IPS-18a (cell line): ENCODE measurements at regions not wholly inside any gene's neighbourhood (a gene's known extent, or its start where the extent isn't known, plus 50 kb on each side); places are given as distances from the start of the nearest gene placed in this dataset.
A peak's percentile ranks its signal among the peaks of the same experiment; 100 is the strongest.

Experiments used
- H3K27ac ChIP-seq: one replicate; pipeline ENCODE4 v1.5.1; 2013; ENCODE audit warnings: low read length
- H3K27me3 ChIP-seq: one replicate; pipeline ENCODE4 v1.6.1; 2013; ENCODE audit warnings: mild to moderate bottlenecking, low read length; ENCODE audit not compliant: control insufficient read depth, insufficient read depth
- H3K36me3 ChIP-seq: one replicate; pipeline ENCODE4 v1.6.1; 2013; ENCODE audit warnings: low read depth, low read length; ENCODE audit not compliant: control insufficient read depth
- H3K4me1 ChIP-seq: one replicate; pipeline ENCODE4 v1.6.1; 2013; ENCODE audit warnings: low read depth, low read length; ENCODE audit not compliant: control insufficient read depth
- H3K4me3 ChIP-seq: one replicate; pipeline ENCODE4 v1.5.1; 2013; ENCODE audit warnings: low read length
- H3K9ac ChIP-seq: one replicate; pipeline ENCODE4 v1.6.1; 2013; ENCODE audit warnings: mild to moderate bottlenecking, low read length, moderate library complexity
- H3K9me3 ChIP-seq: one replicate; pipeline ENCODE4 v1.6.1; 2013; ENCODE audit warnings: low read depth, low read length; ENCODE audit not compliant: control insufficient read depth

DNA sequence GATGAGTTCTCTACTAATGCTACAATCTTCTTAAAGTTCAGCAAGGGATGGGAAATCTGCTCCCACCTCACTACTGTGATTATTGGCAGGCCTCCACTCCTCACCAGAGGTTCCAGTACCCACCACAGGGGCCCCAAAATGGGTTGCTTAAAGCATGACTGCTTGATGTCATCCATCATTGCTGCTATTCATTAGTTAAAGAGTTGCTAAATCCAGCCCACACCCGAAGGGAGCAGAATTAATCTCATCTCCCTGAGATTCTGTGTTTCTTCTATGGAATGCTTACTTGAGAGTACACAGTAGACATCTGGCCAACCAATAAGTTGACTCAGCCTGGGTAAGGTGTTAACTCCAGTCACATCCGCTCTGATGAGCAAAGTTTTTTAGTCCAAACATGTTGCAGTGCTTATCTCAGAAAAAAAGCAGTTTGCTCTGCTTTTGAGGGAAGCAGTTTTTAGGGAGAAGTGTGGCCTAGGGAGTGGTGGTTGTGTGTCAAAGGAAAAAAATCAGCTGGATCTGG lies 690.2 kb upstream of the POU3F3 start:
- peaks cover 7% of the 10 kb centered on the region for H3K4me1 ChIP-seq
- no peak overlapping the region for H3K9ac ChIP-seq
- no peaks in the 10 kb centered on the region for H3K27me3 ChIP-seq
- no peaks in the 10 kb centered on the region for H3K9me3 ChIP-seq
- H3K36me3 ChIP-seq, result no peaks in the 10 kb centered on the region
- no peak overlapping the region for H3K4me3 ChIP-seq
- H3K27ac ChIP-seq, result no peak overlapping the region

DNA sequence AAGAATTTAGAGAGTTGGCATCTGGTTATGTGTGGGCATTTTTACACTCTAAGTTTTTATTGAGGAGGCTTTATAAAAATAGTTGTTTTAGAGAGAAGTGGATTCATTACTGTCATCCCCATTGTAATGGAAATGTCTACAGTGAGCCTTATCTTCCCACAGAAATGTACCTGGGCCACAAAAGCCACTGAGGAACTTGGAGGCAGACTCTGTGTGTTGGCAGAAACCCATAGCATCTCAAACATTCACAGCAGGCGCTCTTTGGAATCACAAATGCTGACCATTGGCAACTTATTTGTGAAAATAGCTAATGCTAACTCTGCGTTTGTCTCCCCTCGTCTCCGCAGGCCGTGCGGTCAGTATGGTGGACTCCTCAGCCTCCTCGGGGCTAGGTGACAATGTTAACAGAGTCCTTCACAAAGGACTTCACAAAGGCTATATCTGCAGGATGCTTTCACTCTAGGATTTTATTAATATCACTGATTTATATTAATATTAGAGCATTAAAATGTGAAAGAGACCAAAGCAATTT lies 689.1 kb upstream of the POU3F3 start:
- H3K27me3 ChIP-seq, result no peaks in the 10 kb centered on the region
- no peak overlapping the region for H3K27ac ChIP-seq
- H3K4me1 ChIP-seq, result peaks cover 7% of the 10 kb centered on the region
- H3K36me3 ChIP-seq, result no peaks in the 10 kb centered on the region
- H3K9me3 ChIP-seq, result no peaks in the 10 kb centered on the region
- H3K4me3 ChIP-seq, result no peak overlapping the region
- H3K9ac ChIP-seq, result no peak overlapping the region

- Histone ChIP-seq H3K27ac (no peak overlapping the region), H3K9me3 (no peaks in the 10 kb centered on the region), H3K9ac (no peak overlapping the region), H3K4me3 (no peak overlapping the region), H3K4me1 (no peaks in the 10 kb centered on the region), H3K27me3 (no peaks in the 10 kb centered on the region), H3K36me3 (no peaks in the 10 kb centered on the region)
Observed at GRCh38 chr2:104177179-104177578, 676.7 kb upstream of the POU3F3 start.

DNA sequence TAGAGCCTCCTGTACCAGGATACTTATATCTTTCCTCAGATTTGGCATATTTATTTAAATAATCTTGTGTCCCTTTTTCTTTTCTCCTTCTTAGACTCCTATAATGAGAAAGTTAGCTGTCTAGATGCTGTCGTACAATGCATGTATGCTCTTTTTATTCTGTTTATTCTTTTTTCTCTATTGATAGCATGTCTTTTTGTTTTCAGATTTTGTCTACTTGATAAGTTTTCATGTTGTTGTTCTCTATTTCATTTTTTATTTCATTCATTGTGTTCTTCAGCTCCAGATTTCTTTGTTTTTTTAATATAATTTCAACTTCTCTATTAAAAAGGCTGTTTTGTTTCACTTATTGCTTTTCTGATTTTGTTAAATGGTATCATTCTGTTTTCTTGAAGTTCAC lies 674.3 kb upstream of the POU3F3 start:
- no peaks in the 10 kb centered on the region for H3K9me3 ChIP-seq
- no peaks in the 10 kb centered on the region for H3K4me1 ChIP-seq
- no peak overlapping the region for H3K27ac ChIP-seq
- no peaks in the 10 kb centered on the region for H3K36me3 ChIP-seq
- no peak overlapping the region for H3K4me3 ChIP-seq
- H3K27me3 ChIP-seq, result no peaks in the 10 kb centered on the region
- H3K9ac ChIP-seq, result no peak overlapping the region

DNA sequence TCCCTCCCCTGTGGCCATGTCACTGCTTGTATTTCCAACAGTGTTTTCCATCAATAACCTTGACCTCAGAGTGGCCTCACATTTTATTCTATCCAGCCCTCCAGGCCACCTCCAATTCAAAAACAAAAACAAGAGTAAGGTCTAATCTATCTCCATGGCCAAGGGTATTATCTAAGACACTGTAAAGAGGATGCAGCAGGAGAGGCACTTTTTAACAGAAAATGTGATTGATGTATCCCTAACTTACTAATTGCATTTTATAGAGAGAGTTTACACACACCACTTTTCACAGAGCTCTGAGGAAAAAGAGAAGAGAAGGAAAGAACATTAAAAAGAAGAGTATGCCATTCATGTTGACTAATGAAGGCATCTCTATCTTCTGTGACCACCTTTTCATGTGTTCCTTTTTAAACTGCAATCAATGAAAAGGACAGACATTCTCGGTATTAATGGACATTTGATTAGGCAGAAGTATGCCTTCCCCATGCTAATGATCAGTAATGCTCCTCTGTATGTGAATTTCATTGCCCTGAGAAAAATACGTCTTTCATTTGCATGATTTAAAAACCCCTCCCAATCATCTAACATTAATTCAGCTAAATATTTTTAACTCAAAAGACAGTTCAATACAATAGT lies 653.3 kb upstream of the POU3F3 start:
- no peaks in the 10 kb centered on the region for H3K4me1 ChIP-seq
- no peaks in the 10 kb centered on the region for H3K27me3 ChIP-seq
- H3K9me3 ChIP-seq, result no peaks in the 10 kb centered on the region
- no peak overlapping the region for H3K27ac ChIP-seq
- no peak overlapping the region for H3K9ac ChIP-seq
- H3K36me3 ChIP-seq, result no peaks in the 10 kb centered on the region
- H3K4me3 ChIP-seq, result no peak overlapping the region

DNA sequence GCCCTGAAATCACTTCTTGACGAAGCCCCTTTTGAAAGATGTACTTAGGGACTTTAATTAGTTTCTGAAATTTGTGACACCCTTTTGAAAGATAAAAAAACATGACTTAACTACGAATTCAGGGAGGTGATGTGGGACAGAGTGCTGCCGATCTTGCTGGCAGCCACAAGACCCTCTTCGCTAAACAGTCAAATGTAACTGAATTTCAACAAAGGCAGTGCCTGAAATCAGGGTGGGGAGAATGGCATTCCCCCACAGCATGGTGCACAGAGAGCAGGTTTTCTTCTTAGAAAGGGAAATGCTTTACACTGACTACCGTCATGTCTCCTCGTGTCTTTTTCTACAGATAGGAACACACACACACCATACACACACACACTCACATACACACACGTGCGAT lies 640.2 kb upstream of the POU3F3 start:
- Histone ChIP-seq H3K4me3 (no peak overlapping the region), H3K9ac (no peak overlapping the region), H3K27ac (no peak overlapping the region)

GRCh38 chr2:104215269-104216161 lies 638.4 kb upstream of the POU3F3 start:
- no peak overlapping the region for H3K27ac ChIP-seq
- H3K4me1 ChIP-seq, result peaks cover 31% of the 10 kb centered on the region
- H3K27me3 ChIP-seq, result no peaks in the 10 kb centered on the region
- H3K9ac ChIP-seq, result no peak overlapping the region
- H3K36me3 ChIP-seq, result no peaks in the 10 kb centered on the region
- H3K4me3 ChIP-seq, result peak overlapping the region; percentile 57
- no peaks in the 10 kb centered on the region for H3K9me3 ChIP-seq

More for the DNA sequence above, 640.2 kb upstream of the POU3F3 start:
- no peaks in the 10 kb centered on the region for H3K9me3 ChIP-seq
- no peaks in the 10 kb centered on the region for H3K36me3 ChIP-seq
- peaks cover 31% of the 10 kb centered on the region for H3K4me1 ChIP-seq
- no peaks in the 10 kb centered on the region for H3K27me3 ChIP-seq

GRCh38 chr2:104233591-104233990 lies 620.3 kb upstream of the POU3F3 start:
- Histone ChIP-seq H3K27me3 (no peaks in the 10 kb centered on the region), H3K4me3 (no peak overlapping the region), H3K9ac (no peak overlapping the region), H3K9me3 (no peaks in the 10 kb centered on the region), H3K27ac (no peak overlapping the region), H3K4me1 (no peaks in the 10 kb centered on the region), H3K36me3 (no peaks in the 10 kb centered on the region)

- Histone ChIP-seq H3K4me1 (no peaks in the 10 kb centered on the region), H3K27me3 (no peaks in the 10 kb centered on the region), H3K36me3 (no peaks in the 10 kb centered on the region), H3K27ac (no peak overlapping the region), H3K9me3 (no peaks in the 10 kb centered on the region), H3K4me3 (no peak overlapping the region), H3K9ac (no peak overlapping the region)
Observed at GRCh38 chr2:104236491-104236890, 617.4 kb upstream of the POU3F3 start.

DNA sequence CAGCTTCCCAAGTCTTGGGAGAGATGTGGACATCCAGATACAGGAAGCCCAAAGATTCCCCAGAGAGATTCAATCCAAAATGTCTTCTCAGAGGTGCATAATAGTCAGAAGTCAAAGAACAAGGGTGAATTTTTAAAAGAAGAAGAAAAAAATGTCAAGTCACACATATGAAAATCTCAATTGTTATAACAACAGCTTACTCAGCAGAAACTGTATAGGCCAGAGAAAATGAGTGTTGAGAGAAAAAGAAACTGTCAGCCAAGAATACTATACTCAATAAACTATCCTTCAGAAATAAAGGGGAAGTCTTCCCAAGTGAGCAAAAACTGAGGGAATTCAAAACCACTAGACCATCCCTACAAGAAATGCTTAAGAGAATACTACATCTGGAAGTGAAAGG lies 612.9 kb upstream of the POU3F3 start:
- H3K9ac ChIP-seq, result no peak overlapping the region
- H3K27ac ChIP-seq, result no peak overlapping the region
- H3K4me3 ChIP-seq, result no peak overlapping the region
- no peaks in the 10 kb centered on the region for H3K4me1 ChIP-seq
- H3K9me3 ChIP-seq, result no peaks in the 10 kb centered on the region
- no peaks in the 10 kb centered on the region for H3K36me3 ChIP-seq
- no peaks in the 10 kb centered on the region for H3K27me3 ChIP-seq

DNA sequence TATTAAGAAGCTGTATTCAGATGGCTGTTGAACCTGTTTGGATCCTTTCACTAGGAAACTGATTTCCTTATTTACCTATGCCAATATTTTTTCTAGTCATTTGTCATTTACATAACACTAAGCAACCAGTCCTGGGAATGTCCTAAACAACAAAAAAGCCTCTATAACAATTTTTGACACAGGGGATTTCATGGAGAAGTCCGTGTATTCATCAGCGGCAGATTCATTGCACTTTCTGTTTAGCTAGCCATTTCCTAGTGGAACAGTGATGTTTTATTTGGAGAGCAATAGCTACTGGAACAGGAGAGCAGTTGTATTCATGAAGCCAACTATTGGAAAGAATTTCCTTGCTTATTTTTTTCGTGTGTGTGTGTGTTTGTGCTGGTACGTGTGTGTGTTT lies 604.3 kb upstream of the POU3F3 start:
- no peaks in the 10 kb centered on the region for H3K27me3 ChIP-seq
- H3K4me1 ChIP-seq, result no peaks in the 10 kb centered on the region
- H3K27ac ChIP-seq, result no peak overlapping the region
- H3K36me3 ChIP-seq, result no peaks in the 10 kb centered on the region
- no peaks in the 10 kb centered on the region for H3K9me3 ChIP-seq
- H3K4me3 ChIP-seq, result no peak overlapping the region
- H3K9ac ChIP-seq, result no peak overlapping the region
